B cell (primary cell): ENCODE measurements at regions not wholly inside any gene's neighbourhood (a gene's known extent, or its start where the extent isn't known, plus 50 kb on each side); places are given as distances from the start of the nearest gene placed in this dataset.
"Not testable (repeated sequence)": the region's sequence is repeated elsewhere in the genome, so short reads cannot be mapped to it uniquely, and the experiment has no call there.

Experiments used
- ATAC-seq: fragments of 200-7000 bp; cut with Tn5 transposase; one replicate; pipeline ENCODE4 v1.10.0; 2021; ENCODE audit warnings: low read depth, mild to moderate bottlenecking, moderate number of reproducible peaks, moderate library complexity
- CTCF ChIA-PET: fragments of 350-600 bp; sonication (Branson Sonifier 250); formaldehyde crosslinking; loops from one replicate; lab custom pipeline; 2021; ENCODE audit warnings: antibody characterized with exemption, inconsistent platforms; lab: Charles Lee
- POLR2A ChIA-PET: fragments of 350-600 bp; sonication (Branson Sonifier 250); formaldehyde crosslinking; loops from one replicate; lab custom pipeline; 2021; ENCODE audit warnings: antibody characterized with exemption; lab: Charles Lee
- DNase-seq: peaks from one replicate; pipeline ENCODE4 v3.0.0; 2013
- H2AFZ ChIP-seq: 2 replicates; pipeline ENCODE4 v1.6.1; 2012; ENCODE audit warnings: mild to moderate bottlenecking, low read depth, low read length; ENCODE audit not compliant: insufficient read depth, poor library complexity, severe bottlenecking
- H3K27ac ChIP-seq, 2 donors: 1 replicate in 1 of 2; 2 replicates in 1 of 2; pipeline ENCODE4 v1.5.1; 2012 to 2013; ENCODE audit warnings: low read length in 2 of 2, mild to moderate bottlenecking in 2 of 2, moderate library complexity in 1 of 2
- H3K27me3 ChIP-seq, 4 experiments: fragments of 200-600 bp in 1 of 4; sonication (generic) in 1 of 4; replicated peaks in 1 of 4; 1 replicate in 2 of 4; 2 replicates in 2 of 4; pipeline versions ENCODE4 v1.6.1 to v1.7.0; 2013 to 2016; ENCODE audit warnings: low read length in 3 of 4, mild to moderate bottlenecking in 2 of 4, mixed read lengths in 1 of 4, moderate library complexity in 1 of 4; ENCODE audit not compliant: insufficient read depth in 4 of 4, control insufficient read depth in 3 of 4; ENCODE audit errors: control extremely low read depth in 1 of 4
- H3K36me3 ChIP-seq, 2 experiments: replicated peaks in 1 of 2; 1 replicate in 1 of 2; 2 replicates in 1 of 2; pipeline versions ENCODE4 v1.6.1 to v1.7.1; 2013; ENCODE audit warnings: low read length in 1 of 2; ENCODE audit not compliant: insufficient read depth in 2 of 2, control insufficient read depth in 1 of 2; ENCODE audit errors: control extremely low read depth in 1 of 2, extremely low read depth in 1 of 2
- H3K4me1 ChIP-seq, 2 donors: fragments of 200-600 bp in 1 of 2; sonication (generic) in 1 of 2; 1 replicate in 1 of 2; 2 replicates in 1 of 2; pipeline versions ENCODE4 v1.5.1 to v1.6.1; 2013 to 2017; ENCODE audit warnings: low read length in 2 of 2; ENCODE audit not compliant: control insufficient read depth in 2 of 2, insufficient read depth in 2 of 2
- H3K4me2 ChIP-seq: replicated peaks from 2 replicates; pipeline ENCODE3; 2012; ENCODE audit warnings: mild to moderate bottlenecking, low read depth, low read length; ENCODE audit not compliant: poor library complexity, severe bottlenecking
- H3K4me3 ChIP-seq, 5 experiments: fragments of 200-600 bp in 1 of 5; sonication (generic) in 1 of 5; 1 replicate in 3 of 5; 2 replicates in 2 of 5; pipeline versions ENCODE4 v1.5.1 to v1.7.0; 2011 to 2016; ENCODE audit warnings: low read length in 4 of 5, mild to moderate bottlenecking in 4 of 5, low read depth in 2 of 5, control low read depth in 1 of 5, moderate library complexity in 1 of 5; ENCODE audit not compliant: insufficient read depth in 1 of 5; ENCODE audit errors: control extremely low read depth in 1 of 5, extremely low read depth in 1 of 5
- H3K79me2 ChIP-seq: fragments of 200-600 bp; sonication (generic); one replicate; pipeline ENCODE4 v1.6.0; 2016; ENCODE audit warnings: low read length; ENCODE audit not compliant: control insufficient read depth, insufficient read depth
- H3K9ac ChIP-seq: fragments of 200-600 bp; sonication (generic); 2 replicates; pipeline ENCODE4 v1.6.1; 2017; ENCODE audit warnings: mild to moderate bottlenecking, low read length, moderate library complexity
- H3K9me3 ChIP-seq, 3 donors: one replicate each; pipeline versions ENCODE4 v1.6.1 to v1.7.1; 2013; ENCODE audit warnings: low read length in 2 of 3; ENCODE audit not compliant: control insufficient read depth in 2 of 3, insufficient read depth in 1 of 3; ENCODE audit errors: control extremely low read depth in 1 of 3
- H4K20me1 ChIP-seq: 2 replicates; pipeline ENCODE4 v1.6.0; 2012; ENCODE audit warnings: mild to moderate bottlenecking, low read length; ENCODE audit not compliant: insufficient read depth, control insufficient read depth, poor library complexity, severe bottlenecking
- H3K27ac Mint-ChIP-seq: one replicate; pipeline ENCODE4 v1.8.0; 2021; ENCODE audit warnings: mixed read lengths
- H3K27me3 Mint-ChIP-seq: one replicate; pipeline ENCODE4 v1.8.0; 2021; ENCODE audit warnings: mixed read lengths
- H3K4me1 Mint-ChIP-seq: one replicate; pipeline ENCODE4 v1.8.0; 2021; ENCODE audit warnings: mixed read lengths
- H3K4me3 Mint-ChIP-seq: one replicate; pipeline ENCODE4 v1.8.0; 2021; ENCODE audit warnings: mixed read lengths
- H3K9me3 Mint-ChIP-seq: one replicate; pipeline ENCODE4 v1.8.0; 2022; ENCODE audit warnings: mixed read lengths; ENCODE audit not compliant: insufficient read depth
- EZH2 ChIP-seq: IDR thresholded peaks from 2 replicates; pipeline ENCODE4 v1.6.1; 2012; ENCODE audit warnings: borderline replicate concordance, low read depth, mild to moderate bottlenecking, moderate library complexity, low read length; ENCODE audit not compliant: insufficient read depth, poor library complexity, severe bottlenecking
- WGBS: methylation state at CpG from one replicate; pipeline ENCODE4 v1.1.5; 2013; ENCODE audit warnings: missing lambda C conversion rate; ENCODE audit not compliant: insufficient coverage; 5-methylcytosine and 5-hydroxymethylcytosine counted together
- intact Hi-C: fragments of 100-400 bp; cut with micrococcal nuclease; formaldehyde crosslinking; loops from one replicate; pipeline ENCODE4 v1.10.0; 2022
- TF ChIP-seq, protein P1 (sequence below): fragments of 200-600 bp; IDR thresholded peaks from one replicate; pipeline ENCODE4 v1.8.0; 2022; ENCODE audit warnings: antibody characterized with exemption, mild to moderate bottlenecking

DNA sequence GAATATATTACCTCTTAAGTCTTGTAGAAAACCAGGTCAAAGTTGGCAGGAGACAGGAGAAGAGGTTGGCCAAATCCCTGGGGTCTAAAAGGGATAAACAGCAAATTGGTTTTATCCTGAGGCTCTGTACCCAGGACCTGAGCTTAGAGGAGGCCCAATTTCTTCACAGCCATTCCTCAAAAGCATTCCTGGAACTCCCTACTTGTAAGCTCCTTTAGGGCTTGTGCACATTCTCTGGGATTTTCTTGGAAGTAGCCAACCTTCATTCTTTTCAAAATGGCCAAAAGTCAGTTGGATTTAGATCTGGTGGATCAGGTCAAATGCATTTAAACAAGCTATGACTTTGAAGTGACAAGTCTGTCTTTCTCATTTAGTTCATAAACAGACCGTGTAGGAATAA, 152.1 kb upstream of the PLXNC1 start:
- peaks cover 14% of the 10 kb centered on the region for H3K27me3 Mint-ChIP-seq
- Histone ChIP-seq H3K27ac (no peak overlapping the region), H2AFZ (no peak overlapping the region), H3K4me3 (no peak overlapping the region), H3K4me1 (no peaks in the 10 kb centered on the region), H4K20me1 (no peaks in the 10 kb centered on the region), H3K4me2 (no peak overlapping the region), H3K79me2 (no peaks in the 10 kb centered on the region), H3K9me3 (peaks cover 0 to 7% (median 2%) of the 10 kb centered on the region in 3 donors), H3K9ac (no peak overlapping the region), H3K27me3 (peaks cover 0 to 6% (median 1%) of the 10 kb centered on the region in 4 experiments), H3K36me3 (no peaks in the 10 kb centered on the region)
- DNase-seq, result no peak
- H3K4me3 Mint-ChIP-seq, result no peak overlapping the region
- intact Hi-C loops, result no loop called here
- ATAC-seq, result no peak
- CTCF ChIA-PET, result no interaction called here
- TF ChIP-seq EZH2, result no peak
- no peak overlapping the region for H3K27ac Mint-ChIP-seq
- H3K9me3 Mint-ChIP-seq, result peaks cover 7% of the 10 kb centered on the region
- POLR2A ChIA-PET, result no interaction called here
- H3K4me1 Mint-ChIP-seq, result no peaks in the 10 kb centered on the region
- WGBS, result no CpG with 5 or more reads among the region's 1 CpG

DNA sequence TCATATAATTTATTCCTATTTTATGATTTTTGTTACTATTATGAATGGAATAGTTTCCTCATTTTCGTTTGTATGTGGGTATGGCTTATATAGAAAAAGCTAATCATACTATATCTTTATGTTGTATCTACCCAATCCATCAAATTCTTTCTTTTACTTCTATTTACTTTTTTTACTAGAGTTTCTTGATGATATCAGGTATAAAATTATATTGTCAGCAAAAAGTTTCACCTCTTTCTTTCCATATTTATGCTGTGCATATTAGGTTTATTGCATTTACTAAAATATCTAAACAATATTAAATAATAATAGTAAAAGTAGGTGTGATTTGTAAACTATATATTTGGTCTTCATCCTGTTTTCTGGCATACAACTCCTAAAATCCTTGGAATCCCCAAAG, 146.7 kb upstream of the PLXNC1 start:
- WGBS, result no CpG with 5 or more reads among the region's 1 CpG
- Histone ChIP-seq H3K9me3 (peaks cover 0 to 7% (median 3%) of the 10 kb centered on the region in 3 donors), H3K4me1 (no peaks in the 10 kb centered on the region), H3K9ac (no peak overlapping the region), H4K20me1 (no peaks in the 10 kb centered on the region), H3K36me3 (no peaks in the 10 kb centered on the region), H3K27me3 (peaks cover 0 to 2% (median 0%) of the 10 kb centered on the region in 4 experiments), H3K4me2 (no peak overlapping the region), H2AFZ (no peak overlapping the region), H3K4me3 (no peak overlapping the region), H3K79me2 (no peaks in the 10 kb centered on the region), H3K27ac (no peak overlapping the region)
- H3K9me3 Mint-ChIP-seq, result peaks cover 15% of the 10 kb centered on the region
- ATAC-seq (no peak), DNase-seq (no peak)
- no peak overlapping the region for H3K4me3 Mint-ChIP-seq
- no peak for TF ChIP-seq EZH2
- TF ChIP-seq, protein P1, sequence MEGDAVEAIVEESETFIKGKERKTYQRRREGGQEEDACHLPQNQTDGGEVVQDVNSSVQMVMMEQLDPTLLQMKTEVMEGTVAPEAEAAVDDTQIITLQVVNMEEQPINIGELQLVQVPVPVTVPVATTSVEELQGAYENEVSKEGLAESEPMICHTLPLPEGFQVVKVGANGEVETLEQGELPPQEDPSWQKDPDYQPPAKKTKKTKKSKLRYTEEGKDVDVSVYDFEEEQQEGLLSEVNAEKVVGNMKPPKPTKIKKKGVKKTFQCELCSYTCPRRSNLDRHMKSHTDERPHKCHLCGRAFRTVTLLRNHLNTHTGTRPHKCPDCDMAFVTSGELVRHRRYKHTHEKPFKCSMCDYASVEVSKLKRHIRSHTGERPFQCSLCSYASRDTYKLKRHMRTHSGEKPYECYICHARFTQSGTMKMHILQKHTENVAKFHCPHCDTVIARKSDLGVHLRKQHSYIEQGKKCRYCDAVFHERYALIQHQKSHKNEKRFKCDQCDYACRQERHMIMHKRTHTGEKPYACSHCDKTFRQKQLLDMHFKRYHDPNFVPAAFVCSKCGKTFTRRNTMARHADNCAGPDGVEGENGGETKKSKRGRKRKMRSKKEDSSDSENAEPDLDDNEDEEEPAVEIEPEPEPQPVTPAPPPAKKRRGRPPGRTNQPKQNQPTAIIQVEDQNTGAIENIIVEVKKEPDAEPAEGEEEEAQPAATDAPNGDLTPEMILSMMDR, result no peak
- H3K4me1 Mint-ChIP-seq, result no peaks in the 10 kb centered on the region
- H3K27me3 Mint-ChIP-seq, result peaks cover 21% of the 10 kb centered on the region
- H3K27ac Mint-ChIP-seq, result no peak overlapping the region
- CTCF ChIA-PET, result no interaction called here
- intact Hi-C loops, result no loop called here
- POLR2A ChIA-PET, result no interaction called here

DNA sequence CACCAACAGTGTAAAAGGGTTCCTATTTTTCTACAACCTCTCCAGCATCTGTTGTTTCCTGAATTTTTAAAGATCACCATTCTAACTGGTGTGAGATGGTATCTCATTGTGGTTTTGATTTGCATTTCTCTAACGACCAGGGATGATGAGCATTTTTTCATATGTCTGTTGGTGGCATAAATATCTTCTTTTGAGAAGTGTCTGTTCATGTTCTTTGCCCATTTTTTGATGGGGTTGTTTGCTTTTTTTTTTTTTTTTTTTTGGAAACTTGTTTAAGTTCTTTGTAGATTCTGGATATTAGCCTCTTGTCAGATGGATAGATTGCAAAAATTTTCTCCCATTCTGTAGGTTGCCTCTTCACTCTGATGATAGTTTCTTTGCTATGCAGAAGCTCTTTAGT, 145.5 kb upstream of the PLXNC1 start:
- H3K4me1 Mint-ChIP-seq, H3K27ac ChIP-seq, H3K79me2 ChIP-seq, CTCF ChIA-PET, POLR2A ChIA-PET, intact Hi-C loops, H4K20me1 ChIP-seq, H3K27me3 ChIP-seq, H3K4me1 ChIP-seq, H3K4me3 ChIP-seq, H2AFZ ChIP-seq, DNase-seq, H3K27ac Mint-ChIP-seq, ATAC-seq, H3K4me2 ChIP-seq, H3K9ac ChIP-seq, H3K36me3 ChIP-seq, H3K9me3 ChIP-seq, H3K4me3 Mint-ChIP-seq: not testable (repeated sequence)
- Mint-ChIP-seq H3K9me3 (peaks cover 14% of the 10 kb centered on the region), H3K27me3 (peaks cover 25% of the 10 kb centered on the region)
- WGBS, result no CpG with 5 or more reads among the region's 1 CpG
